CD8-positive, alpha-beta memory T cell (primary cell): ENCODE measurements at regions not wholly inside any gene's neighbourhood (a gene's known extent, or its start where the extent isn't known, plus 50 kb on each side); places are given as distances from the start of the nearest gene placed in this dataset.

Source experiments
- CTCF ChIA-PET: fragments of 350-600 bp; sonication (Branson Sonifier 250); formaldehyde crosslinking; loops from one replicate; lab custom pipeline; 2021; ENCODE audit warnings: antibody characterized with exemption; lab: Charles Lee
- POLR2A ChIA-PET: fragments of 350-600 bp; sonication (Branson Sonifier 250); formaldehyde crosslinking; loops from one replicate; lab custom pipeline; 2021; ENCODE audit warnings: antibody characterized with exemption; lab: Charles Lee
- DNase-seq, 5 donors: peaks; one replicate each; pipeline versions ENCODE4 v3.0.0 to v3.0.0-alpha.2; 2020 to 2022; ENCODE audit warnings: mixed read lengths in 1 of 5
- H3K27ac ChIP-seq: one replicate; pipeline ENCODE4 v1.7.0; 2013; ENCODE audit warnings: low read depth, mild to moderate bottlenecking, low read length, moderate library complexity
- H3K27me3 ChIP-seq: 2 replicates; pipeline ENCODE4 v1.7.0; 2013; ENCODE audit warnings: low read length, mild to moderate bottlenecking; ENCODE audit not compliant: insufficient read depth, poor library complexity, severe bottlenecking
- H3K36me3 ChIP-seq: 2 replicates; pipeline ENCODE4 v1.7.0; 2013; ENCODE audit warnings: mild to moderate bottlenecking, low read length, moderate library complexity; ENCODE audit not compliant: insufficient read depth
- H3K4me1 ChIP-seq: 2 replicates; pipeline ENCODE4 v1.7.0; 2013; ENCODE audit warnings: mild to moderate bottlenecking, low read length, moderate library complexity; ENCODE audit not compliant: insufficient read depth
- H3K4me3 ChIP-seq: 2 replicates; pipeline ENCODE4 v1.7.0; 2013; ENCODE audit warnings: mild to moderate bottlenecking, low read length
- H3K9me3 ChIP-seq: 2 replicates; pipeline ENCODE4 v1.7.0; 2013; ENCODE audit warnings: mild to moderate bottlenecking, low read length
- H3K27ac Mint-ChIP-seq, 8 donors: one replicate each; pipeline ENCODE4 v1.8.0; 2020 to 2021; ENCODE audit warnings: mixed read lengths in 8 of 8, mild to moderate bottlenecking in 6 of 8, inconsistent platforms in 3 of 8, moderate library complexity in 3 of 8
- H3K27me3 Mint-ChIP-seq, 2 donors: one replicate each; pipeline ENCODE4 v1.8.0; 2020 to 2021; ENCODE audit warnings: mixed read lengths in 2 of 2, mild to moderate bottlenecking in 1 of 2, moderate library complexity in 1 of 2
- H3K36me3 Mint-ChIP-seq, 3 donors: one replicate each; pipeline ENCODE4 v1.8.0; 2020 to 2021; ENCODE audit warnings: mixed read lengths in 3 of 3, inconsistent platforms in 1 of 3, mild to moderate bottlenecking in 1 of 3
- H3K4me1 Mint-ChIP-seq, 3 donors: one replicate each; pipeline ENCODE4 v1.8.0; 2020 to 2021; ENCODE audit warnings: mixed read lengths in 3 of 3, inconsistent platforms in 1 of 3, mild to moderate bottlenecking in 1 of 3
- H3K4me3 Mint-ChIP-seq, 7 donors: one replicate each; pipeline ENCODE4 v1.8.0; 2020 to 2021; ENCODE audit warnings: mixed read lengths in 7 of 7, mild to moderate bottlenecking in 6 of 7, moderate library complexity in 4 of 7, inconsistent platforms in 2 of 7
- H3K9me3 Mint-ChIP-seq, 5 donors: one replicate each; pipeline ENCODE4 v1.8.0; 2020 to 2022; ENCODE audit warnings: mixed read lengths in 5 of 5, mild to moderate bottlenecking in 3 of 5, moderate library complexity in 2 of 5, inconsistent platforms in 1 of 5

DNA sequence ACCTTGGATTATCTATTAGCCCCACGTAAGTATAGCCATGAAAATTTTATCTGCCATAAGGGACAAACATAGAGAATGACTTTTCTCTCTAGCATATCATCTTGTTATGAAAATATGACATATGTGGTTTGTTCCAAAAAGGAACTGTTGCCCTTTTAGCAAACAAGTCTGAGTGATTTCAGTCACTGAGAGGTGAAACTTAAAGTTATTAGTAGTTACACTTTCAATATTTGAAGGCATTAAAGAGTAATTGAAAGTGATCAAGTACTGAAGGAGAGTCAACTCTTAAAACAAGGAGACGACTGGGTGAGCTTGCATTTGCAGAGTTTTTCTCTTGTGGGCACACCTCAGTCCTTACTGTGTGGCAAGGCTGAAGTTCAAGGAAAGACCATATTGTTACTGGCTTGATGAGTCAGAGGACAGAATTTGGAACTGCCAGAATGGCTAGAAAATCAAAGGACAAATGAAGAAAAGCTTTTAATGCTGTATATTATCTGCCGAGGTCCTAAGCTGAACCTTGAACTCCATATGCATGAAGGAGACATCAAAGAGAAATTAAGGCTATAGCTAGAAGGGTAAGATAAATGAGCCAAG lies 205.1 kb upstream of the EMCN start:
- H3K4me3 ChIP-seq = no peak overlapping the region
- peaks cover 7 to 28% of the 10 kb centered on the region in 2 donors for H3K27me3 Mint-ChIP-seq
- ChIA-PET CTCF (no interaction called here), POLR2A (no interaction called here)
- peaks cover 0 to 12% (median 3%) of the 10 kb centered on the region in 5 donors for H3K9me3 Mint-ChIP-seq
- no peak overlapping the region for H3K27ac Mint-ChIP-seq
- no peak for DNase-seq
- no peaks in the 10 kb centered on the region for H3K4me1 Mint-ChIP-seq
- H3K27ac ChIP-seq = no peak overlapping the region
- H3K4me1 ChIP-seq = no peaks in the 10 kb centered on the region
- peaks cover 0 to 7% (median 0%) of the 10 kb centered on the region in 3 donors for H3K36me3 Mint-ChIP-seq
- no peaks in the 10 kb centered on the region for H3K27me3 ChIP-seq
- H3K9me3 ChIP-seq = no peaks in the 10 kb centered on the region
- no peak overlapping the region for H3K4me3 Mint-ChIP-seq
- no peaks in the 10 kb centered on the region for H3K36me3 ChIP-seq

DNA sequence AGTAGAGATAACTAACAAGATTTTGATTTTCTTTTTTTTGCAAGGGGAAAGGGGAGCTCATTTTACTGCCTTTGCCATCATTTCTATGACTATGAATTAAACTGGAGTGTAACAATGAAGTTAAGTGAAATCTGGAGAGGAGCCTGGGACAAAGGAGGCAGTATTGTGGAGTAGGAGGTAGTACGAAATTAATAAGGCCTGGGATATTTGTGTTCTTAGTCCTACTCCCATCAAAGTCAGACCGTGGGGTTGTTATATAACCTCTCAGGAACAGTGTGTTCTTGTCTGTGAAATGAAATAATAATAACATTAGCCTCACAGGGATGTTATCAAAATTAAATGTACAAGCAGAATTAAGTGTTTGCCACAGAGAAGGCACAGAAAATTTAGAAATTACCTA lies 204.3 kb upstream of the EMCN start:
- H3K4me1 ChIP-seq = no peaks in the 10 kb centered on the region
- H3K4me3 ChIP-seq = no peak overlapping the region
- no peak for DNase-seq
- no peaks in the 10 kb centered on the region for H3K27me3 ChIP-seq
- Mint-ChIP-seq H3K27me3 (peaks cover 9 to 28% of the 10 kb centered on the region in 2 donors), H3K4me3 (no peak overlapping the region), H3K27ac (no peak overlapping the region), H3K4me1 (no peaks in the 10 kb centered on the region), H3K9me3 (peaks cover 0 to 12% (median 3%) of the 10 kb centered on the region in 5 donors), H3K36me3 (peaks cover 0 to 7% (median 0%) of the 10 kb centered on the region in 3 donors)
- no peak overlapping the region for H3K27ac ChIP-seq
- CTCF ChIA-PET = no interaction called here
- no peaks in the 10 kb centered on the region for H3K36me3 ChIP-seq
- POLR2A ChIA-PET = no interaction called here
- no peaks in the 10 kb centered on the region for H3K9me3 ChIP-seq

- Histone ChIP-seq H3K4me1 (no peaks in the 10 kb centered on the region), H3K9me3 (no peaks in the 10 kb centered on the region), H3K4me3 (no peak overlapping the region), H3K27me3 (no peaks in the 10 kb centered on the region), H3K27ac (no peak overlapping the region), H3K36me3 (no peaks in the 10 kb centered on the region)
- Mint-ChIP-seq H3K4me3 (no peak overlapping the region), H3K36me3 (peaks cover 0 to 7% (median 0%) of the 10 kb centered on the region in 3 donors), H3K4me1 (no peaks in the 10 kb centered on the region), H3K27me3 (peaks cover 9 to 28% of the 10 kb centered on the region in 2 donors), H3K27ac (no peak overlapping the region), H3K9me3 (peaks cover 0 to 12% (median 3%) of the 10 kb centered on the region in 5 donors)
- ChIA-PET CTCF (no interaction called here), POLR2A (no interaction called here)
- DNase-seq = no peak
These were observed 203.7 kb upstream of the EMCN start for GRCh38 chr4:100721490-100721889.

DNA sequence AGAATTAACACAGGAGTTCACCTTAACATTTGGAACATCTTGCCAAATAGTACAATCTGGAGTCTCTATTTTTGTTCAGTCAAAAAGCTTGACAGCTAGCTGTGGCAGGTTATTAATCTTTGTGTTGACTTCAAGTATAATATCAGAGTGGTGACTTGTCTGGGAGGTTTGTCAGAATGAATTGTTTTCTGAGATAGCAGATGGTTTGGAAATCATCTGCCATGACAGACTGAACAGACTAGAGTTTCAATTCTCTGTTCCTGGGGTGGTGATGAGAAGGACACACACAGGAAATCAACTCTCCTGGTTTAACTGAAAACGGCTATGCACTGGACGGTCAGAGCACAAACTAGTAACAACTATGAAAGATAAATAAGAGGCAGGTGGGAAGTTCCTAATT lies 203.3 kb upstream of the EMCN start:
- Histone ChIP-seq H3K4me1 (no peaks in the 10 kb centered on the region), H3K36me3 (no peaks in the 10 kb centered on the region), H3K4me3 (no peak overlapping the region), H3K27ac (no peak overlapping the region), H3K27me3 (no peaks in the 10 kb centered on the region), H3K9me3 (no peaks in the 10 kb centered on the region)
- Mint-ChIP-seq H3K9me3 (peaks cover 0 to 12% (median 3%) of the 10 kb centered on the region in 5 donors), H3K4me1 (no peaks in the 10 kb centered on the region), H3K27me3 (peaks cover 9 to 28% of the 10 kb centered on the region in 2 donors), H3K4me3 (no peak overlapping the region), H3K27ac (no peak overlapping the region), H3K36me3 (peaks cover 0 to 7% (median 0%) of the 10 kb centered on the region in 3 donors)
- POLR2A ChIA-PET = no interaction called here
- DNase-seq = no peak
- CTCF ChIA-PET = no interaction called here

GRCh38 chr4:100716416-100716815 lies 198.6 kb upstream of the EMCN start:
- Mint-ChIP-seq H3K4me3 (no peak overlapping the region), H3K4me1 (no peaks in the 10 kb centered on the region), H3K27ac (no peak overlapping the region), H3K9me3 (peaks cover 4 to 11% (median 5%) of the 10 kb centered on the region in 5 donors), H3K36me3 (peaks cover 0 to 7% (median 1%) of the 10 kb centered on the region in 3 donors), H3K27me3 (peaks cover 8 to 18% of the 10 kb centered on the region in 2 donors)
- Histone ChIP-seq H3K4me3 (no peak overlapping the region), H3K36me3 (no peaks in the 10 kb centered on the region), H3K9me3 (no peaks in the 10 kb centered on the region), H3K27me3 (no peaks in the 10 kb centered on the region), H3K27ac (no peak overlapping the region), H3K4me1 (no peaks in the 10 kb centered on the region)
- CTCF ChIA-PET = no interaction called here
- no peak for DNase-seq
- POLR2A ChIA-PET = no interaction called here

DNA sequence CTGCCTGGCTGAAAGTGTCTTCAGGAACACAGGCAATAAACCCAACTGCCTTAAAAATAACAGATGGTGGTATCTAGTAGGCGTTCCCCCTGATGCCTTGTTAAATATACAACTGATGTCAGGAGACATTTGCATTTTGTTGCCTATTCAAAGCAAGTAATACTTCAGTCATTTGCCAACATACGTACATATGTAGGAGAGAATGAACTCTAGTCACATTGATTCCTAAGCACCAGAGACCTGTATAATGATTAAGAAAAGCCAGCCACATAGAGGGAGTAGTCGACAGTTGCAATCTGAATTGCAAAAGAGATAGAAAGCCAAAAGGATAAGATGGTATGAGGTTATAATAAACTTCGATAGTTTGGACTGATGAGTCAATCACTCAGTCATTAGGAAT lies 191.0 kb upstream of the EMCN start:
- H3K36me3 Mint-ChIP-seq = no peaks in the 10 kb centered on the region
- peaks cover 0 to 2% of the 10 kb centered on the region in 2 donors for H3K27me3 Mint-ChIP-seq
- no peak overlapping the region for H3K4me3 ChIP-seq
- H3K4me3 Mint-ChIP-seq = no peak overlapping the region
- no peak for DNase-seq
- no peaks in the 10 kb centered on the region for H3K4me1 Mint-ChIP-seq
- H3K36me3 ChIP-seq = no peaks in the 10 kb centered on the region
- ChIA-PET POLR2A (no interaction called here), CTCF (no interaction called here)
- H3K9me3 ChIP-seq = no peaks in the 10 kb centered on the region
- H3K27ac ChIP-seq = no peak overlapping the region
- peaks cover 0 to 3% (median 0%) of the 10 kb centered on the region in 5 donors for H3K9me3 Mint-ChIP-seq
- no peaks in the 10 kb centered on the region for H3K27me3 ChIP-seq
- H3K4me1 ChIP-seq = no peaks in the 10 kb centered on the region
- no peak overlapping the region for H3K27ac Mint-ChIP-seq

DNA sequence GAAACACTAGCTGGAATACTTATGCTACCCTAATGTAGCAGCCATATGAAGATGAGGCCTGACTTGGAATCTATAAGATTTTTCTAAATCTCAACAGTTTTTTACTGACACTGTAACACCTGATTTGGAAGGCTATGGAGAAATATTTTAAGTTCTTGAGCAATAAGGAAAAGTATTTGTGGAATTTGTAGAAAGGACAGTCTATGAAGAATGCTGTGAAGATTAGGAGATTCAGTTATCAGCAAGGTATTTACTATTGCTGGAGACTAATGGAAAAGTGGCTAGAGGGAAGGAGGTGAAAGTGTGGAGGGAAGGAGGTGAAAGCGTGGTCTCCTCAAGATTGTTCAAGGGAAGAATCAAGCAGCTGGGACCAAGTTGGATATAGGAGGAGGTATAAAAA lies 190.0 kb upstream of the EMCN start:
- Histone ChIP-seq H3K4me1 (no peaks in the 10 kb centered on the region), H3K27me3 (no peaks in the 10 kb centered on the region), H3K9me3 (no peaks in the 10 kb centered on the region), H3K27ac (no peak overlapping the region), H3K4me3 (no peak overlapping the region), H3K36me3 (no peaks in the 10 kb centered on the region)
- CTCF ChIA-PET = no interaction called here
- Mint-ChIP-seq H3K4me3 (no peak overlapping the region), H3K9me3 (peaks cover 0 to 2% (median 0%) of the 10 kb centered on the region in 5 donors), H3K4me1 (no peaks in the 10 kb centered on the region), H3K27ac (peak overlapping the region in 1 of 8 donors; percentile 1), H3K36me3 (no peaks in the 10 kb centered on the region), H3K27me3 (peaks cover 0 to 2% of the 10 kb centered on the region in 2 donors)
- no peak for DNase-seq
- POLR2A ChIA-PET = no interaction called here

DNA sequence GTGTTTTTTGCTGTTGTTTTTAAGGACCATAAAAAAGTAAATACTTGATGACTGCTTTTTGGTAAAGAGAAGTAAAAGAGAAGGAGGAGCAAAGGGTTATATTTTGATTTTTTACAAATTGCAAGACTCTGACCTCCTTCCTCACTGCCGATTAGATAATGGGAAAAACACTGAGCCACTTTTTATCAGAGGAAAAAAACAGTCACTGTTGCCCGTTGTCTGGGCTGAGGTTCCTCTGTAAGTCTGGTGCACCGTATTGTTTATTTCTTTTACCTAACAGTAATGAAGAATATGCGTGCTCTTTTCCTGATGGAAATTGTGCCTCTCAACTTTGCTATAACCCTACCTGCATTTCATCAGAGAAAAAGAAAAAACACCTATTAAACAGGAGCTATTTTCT lies 178.7 kb upstream of the EMCN start:
- H3K9me3 ChIP-seq = no peaks in the 10 kb centered on the region
- POLR2A ChIA-PET = no interaction called here

More for the DNA sequence above, 178.7 kb upstream of the EMCN start:
- H3K27me3 Mint-ChIP-seq = peaks cover 5 to 21% of the 10 kb centered on the region in 2 donors
- DNase-seq = no peak
- H3K36me3 ChIP-seq = no peaks in the 10 kb centered on the region
- H3K36me3 Mint-ChIP-seq = peaks cover 0 to 1% (median 0%) of the 10 kb centered on the region in 3 donors
- H3K9me3 Mint-ChIP-seq = no peaks in the 10 kb centered on the region
- no peak overlapping the region for H3K27ac Mint-ChIP-seq
- no peaks in the 10 kb centered on the region for H3K4me1 ChIP-seq
- H3K4me1 Mint-ChIP-seq = peaks cover 0 to 3% (median 2%) of the 10 kb centered on the region in 3 donors
- no peak overlapping the region for H3K4me3 ChIP-seq
- H3K27me3 ChIP-seq = no peaks in the 10 kb centered on the region
- CTCF ChIA-PET = no interaction called here
- no peak overlapping the region for H3K4me3 Mint-ChIP-seq
- no peak overlapping the region for H3K27ac ChIP-seq
